ENCODE measurements at regions not wholly inside any gene's neighbourhood (a gene's known extent, or its start where the extent isn't known, plus 50 kb on each side); places are given as distances from the start of the nearest gene placed in this dataset.

- DNase-seq (ENCODE audit: low read depth in 1 of 2, low spot score in 1 of 2): no peak
Measured at GRCh38 chr7:381211-382042, 91.5 kb downstream of the FOXL3 start.

GRCh38 chr7:382043-382400, 92.1 kb downstream of the FOXL3 start:
- DNase-seq (ENCODE audit: low read depth in 1 of 2, low spot score in 1 of 2): no peak

DNA sequence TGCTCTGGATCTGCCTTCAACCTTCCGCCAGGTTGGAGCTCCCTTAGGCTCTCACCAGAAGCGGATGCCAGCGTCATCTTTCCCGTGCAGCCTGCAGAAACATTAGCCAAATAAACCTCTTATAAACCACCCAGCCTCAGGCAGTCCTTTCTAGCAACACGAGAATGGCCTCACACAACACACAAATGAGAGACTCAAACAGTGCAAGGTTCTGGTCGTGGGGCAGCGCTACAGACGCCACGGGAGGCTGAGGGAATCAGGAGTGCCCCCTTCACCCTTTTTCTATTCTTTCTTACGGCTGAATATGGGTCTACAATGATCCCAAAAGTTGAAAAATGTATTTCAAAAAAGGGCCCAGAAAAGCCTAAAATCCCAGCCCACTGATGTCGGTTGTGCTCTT, 96.4 kb downstream of the FOXL3 start:
- no peak for DNase-seq (ENCODE audit: low read depth in 1 of 2, low spot score in 1 of 2)

GRCh38 chr7:387132-388022, 97.4 kb downstream of the FOXL3 start:
- no peak for DNase-seq (ENCODE audit: low read depth in 1 of 2, low spot score in 1 of 2)

DNA sequence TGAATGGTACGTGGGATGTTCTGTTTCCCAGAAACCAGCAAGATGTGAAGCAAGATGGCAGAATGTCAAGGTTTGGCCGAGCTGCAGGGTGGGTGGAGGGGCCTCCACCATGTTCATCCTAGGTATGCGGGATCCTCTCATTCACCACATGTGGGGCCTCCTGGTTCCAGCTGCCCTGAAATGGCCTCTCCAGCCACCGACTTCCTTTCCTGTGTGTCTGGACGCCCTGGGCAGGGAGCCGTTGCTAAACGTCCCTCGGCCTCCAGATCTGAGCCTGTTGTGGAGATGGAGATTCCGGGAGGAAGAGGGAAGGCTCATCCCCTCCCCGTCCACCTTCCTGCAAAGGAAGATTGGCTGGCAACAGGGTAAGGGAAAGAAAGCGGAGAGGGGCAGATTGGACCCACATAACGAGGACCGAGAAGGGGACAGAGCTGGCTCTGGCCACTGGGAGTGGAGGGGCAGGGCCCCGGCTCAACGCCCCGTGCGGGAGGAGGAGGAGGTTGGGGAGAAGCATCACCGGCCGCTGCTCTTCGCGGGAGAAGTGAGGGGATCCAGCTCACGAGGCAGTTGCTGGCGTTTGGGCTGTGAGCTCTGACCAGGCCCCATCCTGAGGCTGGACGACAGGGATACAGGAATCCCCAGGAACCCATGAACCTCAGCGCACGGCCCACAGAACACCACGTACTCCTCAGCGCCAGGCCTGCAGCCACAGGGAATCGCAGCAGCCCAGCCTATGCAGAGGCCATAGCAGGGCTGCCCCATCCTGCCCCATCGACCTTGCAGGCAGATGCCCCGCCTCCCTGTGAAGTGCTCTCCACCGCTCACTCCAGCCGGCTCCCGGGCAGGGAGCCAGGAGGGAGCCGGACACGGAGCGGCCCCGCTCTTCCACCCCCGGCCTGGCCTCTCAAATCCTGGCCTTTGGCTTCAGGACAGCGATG, 98.3 kb downstream of the FOXL3 start:
- DNase-seq (ENCODE audit: low read depth in 1 of 2, low spot score in 1 of 2): no peak

DNA sequence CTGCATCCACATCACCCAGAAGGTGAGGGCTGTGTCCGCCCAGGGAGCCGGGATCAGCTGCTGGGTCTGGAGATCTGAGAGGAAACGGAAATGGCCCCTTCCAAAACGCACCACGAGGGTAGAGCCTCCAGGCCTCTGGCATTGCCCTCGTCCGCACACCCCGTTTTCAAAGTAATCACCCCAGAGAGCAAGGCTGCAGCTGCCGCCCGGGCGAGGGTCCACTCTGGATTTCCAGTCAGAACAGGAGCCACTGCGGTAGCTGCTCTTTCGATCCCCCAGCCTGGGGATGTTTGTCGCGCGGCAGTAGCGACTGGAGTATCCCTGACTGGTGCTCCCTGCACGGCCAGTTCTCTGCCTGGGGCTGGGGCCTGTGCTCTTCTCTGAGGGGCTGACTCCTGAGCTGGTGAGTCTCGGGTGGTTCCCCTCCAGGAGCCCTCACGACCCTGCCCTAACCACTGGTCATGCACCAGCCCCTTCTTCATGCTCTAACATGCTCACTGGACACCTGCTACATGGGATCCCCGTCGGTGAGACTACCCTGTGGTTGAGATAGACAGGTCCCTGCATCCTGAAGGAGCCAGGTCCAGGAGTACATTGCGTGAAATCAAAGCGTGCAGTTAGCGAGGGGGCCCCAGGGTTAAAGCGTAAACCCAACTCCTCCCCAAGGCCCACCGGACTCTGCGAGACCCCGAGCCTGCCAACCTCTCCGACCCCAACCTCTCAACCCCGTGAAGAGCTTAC, 99.2 kb downstream of the FOXL3 start:
- DNase-seq (ENCODE audit: low read depth in 1 of 2, low spot score in 1 of 2): no peak

DNA sequence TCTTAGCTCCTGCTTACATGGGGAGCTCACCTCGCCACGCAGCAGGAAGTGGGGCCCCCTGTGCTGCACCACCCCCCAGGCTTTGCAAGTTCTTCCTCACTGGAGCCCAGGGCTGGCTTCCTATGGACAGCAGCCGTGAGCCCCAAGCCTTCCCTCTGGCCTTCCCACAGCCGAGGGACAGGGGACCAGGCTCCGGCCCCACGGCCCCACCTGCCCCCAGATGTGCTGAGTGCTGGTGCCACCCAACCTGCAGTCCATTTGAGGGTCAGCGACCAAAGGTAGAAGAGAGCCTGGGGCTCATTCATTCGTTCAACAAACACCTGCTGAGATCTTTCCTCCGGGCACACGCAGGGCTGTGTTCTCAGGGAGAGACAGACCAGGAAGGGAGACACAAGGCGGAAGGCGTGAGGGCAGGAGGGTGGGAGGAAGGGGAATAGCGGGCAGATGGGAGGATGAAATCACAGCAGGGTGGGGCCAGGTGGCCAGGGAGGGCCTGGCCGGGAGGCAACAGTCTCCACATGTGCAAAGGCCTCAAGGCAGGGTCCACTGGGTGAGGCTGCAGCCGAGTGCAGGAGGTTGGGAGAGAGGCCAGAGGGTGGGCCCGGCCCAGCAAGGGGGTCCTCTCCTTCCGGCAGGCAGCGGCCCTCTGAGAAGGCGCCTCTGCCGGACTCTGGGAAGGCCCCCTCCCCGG, 100.1 kb downstream of the FOXL3 start:
- no peak for DNase-seq (ENCODE audit: low read depth in 1 of 2, low spot score in 1 of 2)

DNA sequence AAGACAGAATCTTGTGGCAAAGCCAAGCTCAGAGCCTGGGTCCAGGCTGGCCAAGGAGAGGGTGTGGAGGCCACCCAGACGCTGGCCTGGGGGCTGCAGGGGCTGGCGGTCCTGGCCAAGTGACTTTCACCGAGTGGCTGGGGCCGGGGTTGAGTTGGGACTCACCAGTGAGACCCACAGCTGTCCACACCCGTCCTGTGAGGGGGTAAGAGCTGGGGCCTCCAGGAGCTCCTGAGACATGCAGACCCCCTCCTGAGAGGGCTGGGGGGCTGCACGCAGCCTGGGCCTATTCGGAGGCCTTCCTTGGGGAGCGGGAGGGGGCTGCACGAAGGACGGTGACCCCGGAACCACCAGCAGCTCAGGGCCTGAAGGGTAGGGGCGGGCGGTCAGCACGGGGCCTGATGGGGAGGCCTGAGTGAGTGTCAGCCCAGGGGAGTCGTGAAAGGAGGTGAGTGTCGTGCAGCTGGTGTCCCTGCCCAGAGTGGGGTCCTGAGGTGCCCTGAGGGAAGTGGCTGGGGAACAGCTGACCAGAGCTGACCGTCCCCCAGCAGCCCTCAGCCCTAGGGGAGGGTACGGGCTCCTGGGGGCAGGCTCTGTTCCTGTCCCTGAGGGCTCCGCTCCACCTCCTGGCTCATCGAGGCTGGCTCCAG, 100.9 kb downstream of the FOXL3 start:
- DNase-seq (ENCODE audit: low read depth in 1 of 2, low spot score in 1 of 2): no peak

DNA sequence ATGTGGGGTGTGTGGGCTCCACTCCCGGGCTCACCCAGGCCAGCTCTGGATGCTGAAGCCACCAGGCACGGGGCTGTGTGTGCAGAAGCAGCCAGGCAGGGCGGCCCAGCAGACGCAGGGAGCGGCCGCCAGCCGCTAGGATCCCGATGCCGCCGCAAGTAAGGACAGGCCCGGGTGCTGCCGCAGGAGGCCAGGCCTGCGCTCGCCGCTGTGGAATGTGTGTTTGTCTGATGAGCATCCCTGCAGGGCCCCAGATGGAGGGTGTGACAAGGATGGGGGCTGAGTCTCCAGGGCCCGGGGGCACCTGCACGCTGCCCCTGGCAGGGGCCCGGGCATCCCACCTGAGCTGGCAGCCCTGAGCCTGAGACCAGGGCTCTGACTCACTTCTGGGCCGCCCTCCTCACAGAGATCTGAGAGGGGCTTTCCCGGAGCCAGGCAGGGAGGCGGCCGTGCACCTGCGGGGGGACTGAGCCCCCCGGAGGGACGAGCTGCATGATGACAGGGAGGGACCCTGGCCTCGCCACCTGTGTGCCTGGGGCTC, 101.5 kb downstream of the FOXL3 start:
- DNase-seq (ENCODE audit: low read depth in 1 of 2, low spot score in 1 of 2): no peak

DNA sequence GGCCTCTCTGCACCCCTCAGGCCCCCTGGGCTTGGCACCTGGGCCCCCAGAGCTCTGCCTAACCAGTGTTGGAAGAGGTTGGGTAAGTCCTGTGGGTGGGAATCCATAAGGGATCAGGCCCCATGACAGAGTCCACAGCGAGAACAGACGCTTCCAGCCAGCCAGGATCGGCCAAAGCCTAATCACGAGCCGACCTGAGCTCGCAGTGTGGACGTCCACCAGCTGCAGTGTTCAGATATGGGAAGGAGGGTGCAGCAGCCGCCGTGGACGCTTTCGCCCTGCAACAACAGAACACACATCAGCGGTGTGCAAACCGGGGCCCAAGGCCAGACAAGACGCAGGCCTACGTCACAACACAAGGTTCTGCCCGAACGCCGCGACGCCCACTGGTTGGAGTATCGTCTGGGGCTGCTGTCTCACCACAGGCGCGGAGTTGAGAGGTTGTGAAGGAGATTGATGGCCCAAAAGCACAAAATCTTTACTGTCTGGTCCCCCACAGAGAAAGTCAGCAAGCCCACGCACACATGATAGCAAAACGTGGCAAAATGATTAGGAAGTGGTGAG, 102.1 kb downstream of the FOXL3 start:
- no peak for DNase-seq (ENCODE audit: low read depth in 1 of 2, low spot score in 1 of 2)

- DNase-seq (ENCODE audit: low read depth in 1 of 2, low spot score in 1 of 2): no peak
Measured at GRCh38 chr7:392822-393221, 102.9 kb downstream of the FOXL3 start.

GRCh38 chr7:395643-396042, 105.7 kb downstream of the FOXL3 start:
- DNase-seq (ENCODE audit: low read depth in 1 of 2, low spot score in 1 of 2): no peak

GRCh38 chr7:398888-399287, 108.9 kb downstream of the FOXL3 start:
- DNase-seq (ENCODE audit: low read depth in 1 of 2, low spot score in 1 of 2): no peak

DNA sequence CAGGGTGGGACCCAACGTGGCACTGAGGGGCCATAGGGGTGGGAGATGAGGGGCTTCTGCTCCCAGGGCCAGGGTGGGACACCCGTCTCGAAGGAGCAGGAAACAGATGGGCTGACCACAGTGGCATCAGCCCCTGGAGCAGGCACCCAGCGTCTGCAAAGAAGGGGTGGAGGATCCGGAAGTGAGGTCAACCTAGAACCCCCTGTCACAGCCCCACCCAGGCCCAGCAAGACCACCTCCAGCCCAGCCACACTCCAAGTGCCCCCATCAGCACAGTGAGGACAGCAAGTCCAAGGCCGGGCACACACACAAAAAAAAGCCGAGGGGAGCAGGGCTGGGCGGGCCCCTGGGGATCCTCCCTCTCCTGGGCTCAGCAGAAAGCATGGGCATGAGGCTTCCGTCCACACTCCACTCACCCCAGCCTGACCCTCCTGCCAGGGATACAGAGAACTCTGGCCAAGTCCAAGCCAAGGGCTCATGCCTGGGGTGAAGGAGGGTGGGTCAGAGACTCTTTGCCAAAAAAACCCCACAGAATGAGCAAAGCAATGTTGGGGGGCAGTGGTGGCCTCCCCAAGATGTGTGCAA, 111.0 kb downstream of the FOXL3 start:
- no peak for DNase-seq (ENCODE audit: low read depth in 1 of 2, low spot score in 1 of 2)

DNA sequence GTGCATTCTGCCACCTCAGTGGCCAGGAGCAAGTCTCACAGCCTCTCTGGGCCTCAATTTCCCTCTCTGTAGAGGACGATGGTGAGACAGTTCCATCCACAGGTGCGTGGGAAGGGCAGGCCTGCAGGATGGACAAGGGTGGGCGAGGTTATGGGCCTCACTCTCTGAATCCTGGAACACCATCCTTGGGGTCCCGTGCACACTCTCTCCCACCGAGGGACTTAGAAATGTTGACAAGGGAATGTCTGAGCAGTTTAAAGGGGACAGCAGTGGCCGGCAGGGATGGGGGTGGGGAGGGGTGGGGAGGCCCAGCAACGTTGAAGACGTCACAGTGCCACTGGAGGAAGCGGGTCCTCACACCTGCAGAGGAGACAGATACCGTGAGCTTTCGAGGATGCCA, 111.5 kb downstream of the FOXL3 start:
- no peak for DNase-seq (ENCODE audit: low read depth in 1 of 2, low spot score in 1 of 2)

- no peak for DNase-seq (ENCODE audit: low read depth in 1 of 2, low spot score in 1 of 2)
Measured at GRCh38 chr7:404812-405488, 114.7 kb downstream of the PDGFA start.

DNA sequence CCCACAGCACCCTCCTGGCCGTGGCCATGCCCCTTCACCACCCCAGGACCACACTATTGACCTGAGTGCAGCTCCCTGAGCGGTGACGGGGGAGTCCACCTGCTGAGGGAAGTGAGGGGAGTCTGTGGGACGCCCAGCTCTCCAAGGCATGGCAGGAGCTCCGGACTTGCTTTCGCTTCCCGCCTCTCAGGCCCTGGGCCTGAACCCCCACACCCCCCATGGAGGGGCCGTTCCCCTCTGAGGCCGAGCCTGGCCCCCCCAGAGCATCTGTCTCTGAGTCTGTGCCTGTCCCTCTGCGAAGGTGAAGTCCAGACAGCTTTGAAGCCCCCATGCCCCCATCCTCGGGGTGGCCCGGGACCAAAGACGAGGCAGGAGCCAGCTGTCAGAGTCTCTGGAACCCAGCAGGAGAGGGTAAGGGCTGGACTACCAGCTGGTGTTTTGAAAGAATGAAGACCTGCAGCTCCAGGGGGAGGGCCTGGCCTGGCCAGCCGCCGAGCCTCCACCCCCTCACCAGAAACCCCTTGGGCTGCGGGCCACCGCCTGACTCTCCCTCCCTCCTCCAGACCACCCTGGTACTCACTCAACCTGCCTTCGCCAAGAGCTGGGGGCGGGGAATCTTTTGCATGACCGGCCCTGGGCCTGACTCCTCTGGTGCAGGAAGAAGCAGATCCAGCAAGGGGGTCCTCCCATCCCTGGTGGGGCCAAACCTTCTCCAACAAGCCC, 114.0 kb downstream of the PDGFA start:
- no peak for DNase-seq (ENCODE audit: low read depth in 1 of 2, low spot score in 1 of 2)

Measured in stimulated activated CD4-positive, alpha-beta T cell treated with anti-CD3 and anti-CD28 coated beads, Interleukin-15, amount 100 ng/mL, for 1 hour (primary cell).